ENCODE measurements at regions not wholly inside any gene's neighbourhood (a gene's known extent, or its start where the extent isn't known, plus 50 kb on each side); places are given as distances from the start of the nearest gene placed in this dataset.

GRCh38 chr3:117417411-117417810 is 707.8 kb downstream of the TUSC7 start:
- FAIRE-seq (no peak), DNase-seq (ENCODE audit: low spot score in 2 of 2) (no peak)

GRCh38 chr3:117427081-117427480 is 717.5 kb downstream of the TUSC7 start:
- no peak for DNase-seq (ENCODE audit: low spot score in 2 of 2)
- FAIRE-seq = no peak

GRCh38 chr3:117433427-117433826 is 723.8 kb downstream of the TUSC7 start:
- DNase-seq (ENCODE audit: low spot score in 2 of 2) = no peak
- no peak for FAIRE-seq

- FAIRE-seq = no peak
- DNase-seq (ENCODE audit: low spot score in 2 of 2) = no peak
These were observed 725.3 kb downstream of the TUSC7 start for GRCh38 chr3:117434661-117435412.

- DNase-seq (ENCODE audit: low spot score in 2 of 2) = no peak
- no peak for FAIRE-seq
These were observed 725.9 kb downstream of the TUSC7 start for GRCh38 chr3:117435506-117435905.

GRCh38 chr3:117439812-117440211 is 730.2 kb downstream of the TUSC7 start:
- FAIRE-seq (no peak), DNase-seq (ENCODE audit: low spot score in 2 of 2) (peak in 1 of 2 donors; percentile 5)

GRCh38 chr3:117441851-117442250 is 732.3 kb downstream of the TUSC7 start:
- no peak for DNase-seq (ENCODE audit: low spot score in 2 of 2)
- FAIRE-seq = no peak

- no peak for FAIRE-seq
These were observed 733.0 kb downstream of the TUSC7 start for GRCh38 chr3:117442566-117442965.

GRCh38 chr3:117443014-117443413 is 733.4 kb downstream of the TUSC7 start:
- no peak for FAIRE-seq

More at GRCh38 chr3:117442566-117442965, 733.0 kb downstream of the TUSC7 start:
- DNase-seq (ENCODE audit: low spot score in 2 of 2) = no peak

GRCh38 chr3:117444175-117444574 is 734.6 kb downstream of the TUSC7 start:
- no peak for FAIRE-seq
- no peak for DNase-seq (ENCODE audit: low spot score in 2 of 2)

More at GRCh38 chr3:117443014-117443413, 733.4 kb downstream of the TUSC7 start:
- DNase-seq (ENCODE audit: low spot score in 2 of 2) = no peak

GRCh38 chr3:117447419-117447818 is 737.8 kb downstream of the TUSC7 start:
- FAIRE-seq (no peak), DNase-seq (ENCODE audit: low spot score in 2 of 2) (no peak)

- DNase-seq (ENCODE audit: low spot score in 2 of 2) = no peak
- no peak for FAIRE-seq
These were observed 740.4 kb downstream of the TUSC7 start for GRCh38 chr3:117450026-117450425.

- FAIRE-seq = no peak
- no peak for DNase-seq (ENCODE audit: low spot score in 2 of 2)
These were observed 744.7 kb downstream of the TUSC7 start for GRCh38 chr3:117454254-117454653.

- no peak for FAIRE-seq
- no peak for DNase-seq (ENCODE audit: low spot score in 2 of 2)
These were observed 745.3 kb downstream of the TUSC7 start for GRCh38 chr3:117454908-117455307.

- DNase-seq (ENCODE audit: low spot score in 2 of 2) (no peak), FAIRE-seq (no peak)
These were observed 746.2 kb downstream of the TUSC7 start for GRCh38 chr3:117455782-117456181.

GRCh38 chr3:117463276-117464115 is 753.9 kb downstream of the TUSC7 start:
- DNase-seq (ENCODE audit: low spot score in 2 of 2) = no peak
- no peak for FAIRE-seq

GRCh38 chr3:117471831-117472230 is 762.3 kb downstream of the TUSC7 start:
- FAIRE-seq (no peak), DNase-seq (ENCODE audit: low spot score in 2 of 2) (no peak)

- FAIRE-seq = no peak
- DNase-seq (ENCODE audit: low spot score in 2 of 2) = no peak
These were observed 764.5 kb downstream of the TUSC7 start for GRCh38 chr3:117473981-117474538.

- FAIRE-seq = no peak
These were observed 767.0 kb downstream of the TUSC7 start for GRCh38 chr3:117476572-117476971.

GRCh38 chr3:117477214-117477755 is 767.7 kb downstream of the TUSC7 start:
- FAIRE-seq = no peak
- DNase-seq (ENCODE audit: low spot score in 2 of 2) = no peak

More at GRCh38 chr3:117476572-117476971, 767.0 kb downstream of the TUSC7 start:
- DNase-seq (ENCODE audit: low spot score in 2 of 2) = no peak

GRCh38 chr3:117479095-117479494 is 769.5 kb downstream of the TUSC7 start:
- FAIRE-seq (no peak), DNase-seq (ENCODE audit: low spot score in 2 of 2) (no peak)

Data from frontal cortex (tissue), 3 donors.